WTC11 (cell line): ENCODE measurements at regions not wholly inside any gene's neighbourhood (a gene's known extent, or its start where the extent isn't known, plus 50 kb on each side); places are given as distances from the start of the nearest gene placed in this dataset.

Experiments used
- ATAC-seq: fragments of 200-7000 bp; cut with Tn5 transposase; 2 replicates; pipeline ENCODE4 v1.10.0; 2021; ENCODE audit warnings: mild to moderate bottlenecking, moderate library complexity
- CTCF ChIA-PET: fragments of 300-600 bp; sonication (Branson Sonifier 250); formaldehyde crosslinking; loops from one replicate; lab custom pipeline; 2021; ENCODE audit warnings: antibody characterized with exemption; lab: Charles Lee
- POLR2A ChIA-PET: fragments of 350-600 bp; sonication (Branson Sonifier 250); formaldehyde crosslinking; loops from one replicate; lab custom pipeline; 2021; ENCODE audit warnings: antibody characterized with exemption; lab: Charles Lee
- DNase-seq: peaks from one replicate; pipeline ENCODE4 v3.0.0; 2021; ENCODE audit warnings: low spot score
- H3K27ac Mint-ChIP-seq: 2 replicates; pipeline ENCODE4 v1.8.0; 2021; ENCODE audit warnings: mixed read lengths
- H3K27me3 Mint-ChIP-seq: 2 replicates; pipeline ENCODE4 v1.8.0; 2021; ENCODE audit warnings: low read depth, mild to moderate bottlenecking, moderate library complexity, mixed read lengths
- H3K36me3 Mint-ChIP-seq: 2 replicates; pipeline ENCODE4 v1.8.0; 2021; ENCODE audit warnings: mixed read lengths
- H3K4me1 Mint-ChIP-seq: 2 replicates; pipeline ENCODE4 v1.8.0; 2022; ENCODE audit warnings: mixed read lengths
- H3K4me3 Mint-ChIP-seq: 2 replicates; pipeline ENCODE4 v1.8.0; 2021; ENCODE audit warnings: mild to moderate bottlenecking, moderate library complexity, mixed read lengths
- H3K9me3 Mint-ChIP-seq: 2 replicates; pipeline ENCODE4 v1.8.0; 2021; ENCODE audit warnings: mixed read lengths
- AFF4 ChIP-seq: sonication (generic); formaldehyde crosslinking; IDR thresholded peaks from 2 replicates; pipeline ENCODE4 v1.8.1; 2023; ENCODE audit warnings: mild to moderate bottlenecking, missing genetic modification reagents, borderline replicate concordance
- CREB1 ChIP-seq: sonication (generic); formaldehyde crosslinking; IDR thresholded peaks from 2 replicates; pipeline ENCODE4 v1.8.0; 2023; ENCODE audit warnings: mild to moderate bottlenecking, missing genetic modification reagents
- E2F1 ChIP-seq: sonication (generic); formaldehyde crosslinking; IDR thresholded peaks from 2 replicates; pipeline ENCODE4 v1.8.0; 2022; ENCODE audit warnings: mild to moderate bottlenecking, missing genetic modification reagents
- HMGA2 ChIP-seq: fragments of 250-450 bp; sonication (Bioruptor Pico); IDR thresholded peaks from 2 replicates; pipeline ENCODE4 v1.4.0; 2021; ENCODE audit warnings: mild to moderate bottlenecking, moderate library complexity
- IRF2 ChIP-seq: sonication (generic); formaldehyde crosslinking; IDR thresholded peaks from 2 replicates; pipeline ENCODE4 v1.8.0; 2022; ENCODE audit warnings: low read depth, missing genetic modification reagents, borderline replicate concordance
- JUN ChIP-seq: sonication (generic); formaldehyde crosslinking; IDR thresholded peaks from 2 replicates; pipeline ENCODE4 v1.8.0; 2023; ENCODE audit warnings: mild to moderate bottlenecking, missing genetic modification reagents
- MXD4 ChIP-seq: fragments of 250-450 bp; sonication (Bioruptor Pico); IDR thresholded peaks from 2 replicates; pipeline ENCODE4 v1.8.0; 2021; ENCODE audit warnings: mild to moderate bottlenecking, moderate library complexity, borderline replicate concordance
- NFATC4 ChIP-seq: fragments of 250-450 bp; sonication (Bioruptor Pico); IDR thresholded peaks from 2 replicates; pipeline ENCODE4 v1.9.0; 2021; ENCODE audit warnings: mild to moderate bottlenecking
- OVOL2 ChIP-seq: fragments of 250-450 bp; sonication (Bioruptor Pico); IDR thresholded peaks from 2 replicates; pipeline ENCODE4 v1.9.0; 2021; ENCODE audit warnings: mild to moderate bottlenecking, borderline replicate concordance
- RORB ChIP-seq: fragments of 250-450 bp; sonication (Bioruptor Pico); IDR thresholded peaks from 2 replicates; pipeline ENCODE4 v1.9.0; 2021; ENCODE audit warnings: mild to moderate bottlenecking
- SMAD3 ChIP-seq: sonication (generic); formaldehyde crosslinking; IDR thresholded peaks from 2 replicates; pipeline ENCODE4 v1.8.0; 2022; ENCODE audit warnings: missing genetic modification reagents, mild to moderate bottlenecking, borderline replicate concordance
- TCF7 ChIP-seq: sonication (generic); formaldehyde crosslinking; IDR thresholded peaks from 2 replicates; pipeline ENCODE4 v1.8.0; 2022; ENCODE audit warnings: mild to moderate bottlenecking, low read depth, missing genetic modification reagents, moderate library complexity
- TEAD1 ChIP-seq: sonication (generic); formaldehyde crosslinking; IDR thresholded peaks from 2 replicates; pipeline ENCODE4 v1.8.0; 2022; ENCODE audit warnings: mild to moderate bottlenecking, missing genetic modification reagents
- ZNF121 ChIP-seq: sonication (generic); formaldehyde crosslinking; IDR thresholded peaks from 2 replicates; pipeline ENCODE4 v1.8.0; 2023; ENCODE audit warnings: missing genetic modification reagents
- ZNF263 ChIP-seq: sonication (generic); formaldehyde crosslinking; IDR thresholded peaks from 2 replicates; pipeline ENCODE4 v1.8.1; 2022; ENCODE audit warnings: low read depth, mild to moderate bottlenecking, moderate library complexity, missing genetic modification reagents
- ZNF281 ChIP-seq: sonication (generic); formaldehyde crosslinking; IDR thresholded peaks from 2 replicates; pipeline ENCODE4 v1.8.0; 2023; ENCODE audit warnings: mild to moderate bottlenecking, missing genetic modification reagents
- ZNF671 ChIP-seq: fragments of 250-450 bp; sonication (Bioruptor Pico); IDR thresholded peaks from 2 replicates; pipeline ENCODE4 v1.8.0; 2021; ENCODE audit warnings: mild to moderate bottlenecking
- TF ChIP-seq, protein P1 (sequence below): sonication (generic); formaldehyde crosslinking; IDR thresholded peaks from 2 replicates; pipeline ENCODE4 v1.8.0; 2022; ENCODE audit warnings: mild to moderate bottlenecking, missing genetic modification reagents

GRCh38 chr5:61635271-61635670 lies 303.2 kb downstream of the ZSWIM6 start (continued):
- TF ChIP-seq AFF4 (CRISPR knock-in tag), result no peak
- TF ChIP-seq, all 79 proteins: peak for 0

DNA sequence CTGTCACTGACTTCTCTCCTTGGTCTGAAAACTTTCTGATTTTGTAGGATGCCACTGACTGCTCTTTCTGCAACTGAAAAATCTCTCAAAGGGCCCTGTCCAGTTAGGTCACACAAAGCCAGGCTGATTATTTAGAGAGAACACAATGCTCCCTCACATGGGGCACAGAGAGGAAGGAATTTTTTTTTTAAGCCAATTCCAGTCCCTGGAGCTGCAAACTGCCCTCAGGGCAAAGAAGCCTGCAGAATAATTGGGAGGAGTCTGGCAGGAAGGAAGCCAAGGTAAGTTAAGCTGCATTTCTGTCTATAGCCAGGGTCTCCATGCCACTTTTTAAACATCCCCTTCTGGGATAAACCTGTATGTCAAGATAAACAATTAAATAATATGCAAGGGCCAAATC lies 305.5 kb downstream of the ZSWIM6 start:
- Mint-ChIP-seq H3K4me1 (peaks cover 28% of the 10 kb centered on the region), H3K9me3 (peaks cover 4% of the 10 kb centered on the region; the same call in 1 of the 2 replicates), H3K27ac (no peak overlapping the region), H3K27me3 (peaks cover 4% of the 10 kb centered on the region; the same call in 1 of the 2 replicates), H3K4me3 (no peak overlapping the region), H3K36me3 (no peaks in the 10 kb centered on the region; the same call in 1 of the 2 replicates)
- DNase-seq, result no peak
- CTCF ChIA-PET, result interaction anchor here (0.7 to 1.1 kb wide), 4 partner anchors 12 to 627 kb away, joined by 3 to 4 read pairs (median 3); no protein-coding TSS in a partner anchor
- peak; percentile 66 for ATAC-seq
- POLR2A ChIA-PET, result no interaction called here
- TF ChIP-seq SMAD3 (CRISPR knock-in tag), result no peak
- TF ChIP-seq IRF2 (CRISPR knock-in tag), result no peak
- TF ChIP-seq, protein P1, sequence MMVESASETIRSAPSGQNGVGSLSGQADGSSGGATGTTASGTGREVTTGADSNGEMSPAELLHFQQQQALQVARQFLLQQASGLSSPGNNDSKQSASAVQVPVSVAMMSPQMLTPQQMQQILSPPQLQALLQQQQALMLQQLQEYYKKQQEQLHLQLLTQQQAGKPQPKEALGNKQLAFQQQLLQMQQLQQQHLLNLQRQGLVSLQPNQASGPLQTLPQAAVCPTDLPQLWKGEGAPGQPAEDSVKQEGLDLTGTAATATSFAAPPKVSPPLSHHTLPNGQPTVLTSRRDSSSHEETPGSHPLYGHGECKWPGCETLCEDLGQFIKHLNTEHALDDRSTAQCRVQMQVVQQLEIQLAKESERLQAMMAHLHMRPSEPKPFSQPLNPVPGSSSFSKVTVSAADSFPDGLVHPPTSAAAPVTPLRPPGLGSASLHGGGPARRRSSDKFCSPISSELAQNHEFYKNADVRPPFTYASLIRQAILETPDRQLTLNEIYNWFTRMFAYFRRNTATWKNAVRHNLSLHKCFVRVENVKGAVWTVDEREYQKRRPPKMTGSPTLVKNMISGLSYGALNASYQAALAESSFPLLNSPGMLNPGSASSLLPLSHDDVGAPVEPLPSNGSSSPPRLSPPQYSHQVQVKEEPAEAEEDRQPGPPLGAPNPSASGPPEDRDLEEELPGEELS (CRISPR knock-in tag), result no peak
- TF ChIP-seq CREB1 (CRISPR knock-in tag), result no peak
- TF ChIP-seq TEAD1, result no peak
- TF ChIP-seq E2F1 (CRISPR knock-in tag), result no peak
- TF ChIP-seq RORB (CRISPR knock-in tag), result no peak
- no peak for TF ChIP-seq OVOL2 (CRISPR knock-in tag)
- TF ChIP-seq NFATC4, result no peak
- TF ChIP-seq MXD4 (CRISPR knock-in tag), result no peak
- no peak for TF ChIP-seq ZNF263 (CRISPR knock-in tag)
- TF ChIP-seq HMGA2 (CRISPR knock-in tag), result no peak
- no peak for TF ChIP-seq JUN (CRISPR knock-in tag)
- TF ChIP-seq TCF7 (CRISPR knock-in tag), result no peak
- no peak for TF ChIP-seq ZNF121 (CRISPR knock-in tag)
- no peak for TF ChIP-seq ZNF281 (CRISPR knock-in tag)
- TF ChIP-seq ZNF671, result no peak
